ENCODE measurements at regions not wholly inside any gene's neighbourhood (a gene's known extent, or its start where the extent isn't known, plus 50 kb on each side); places are given as distances from the start of the nearest gene placed in this dataset.

DNA sequence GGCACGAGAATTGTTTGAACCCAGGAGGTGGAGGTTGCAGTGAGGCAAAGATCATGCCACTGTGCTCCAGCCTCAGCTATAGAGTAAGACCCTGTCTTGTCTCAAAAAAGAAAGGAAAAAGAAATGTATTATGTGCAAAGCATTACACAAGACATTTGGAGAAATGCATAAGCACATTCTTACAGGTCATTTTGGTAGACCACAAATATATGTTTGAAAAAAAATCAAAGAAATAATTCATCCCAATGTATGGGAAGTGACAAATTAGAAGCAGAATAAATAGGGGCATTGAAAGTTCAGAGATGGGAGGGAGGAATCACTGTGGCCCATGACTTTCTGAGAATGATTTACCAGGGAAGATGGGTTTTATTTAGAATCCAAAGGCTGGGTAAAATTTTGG, 283.5 kb upstream of the ADAMTS5 start:
- TF ChIP-seq ZFX (IDR thresholded peaks at IDR 0.05) (no peak), CTCF (conservative IDR thresholded peaks at IDR 0.05) (no peak)
- no peak overlapping the region for H3K27ac ChIP-seq

DNA sequence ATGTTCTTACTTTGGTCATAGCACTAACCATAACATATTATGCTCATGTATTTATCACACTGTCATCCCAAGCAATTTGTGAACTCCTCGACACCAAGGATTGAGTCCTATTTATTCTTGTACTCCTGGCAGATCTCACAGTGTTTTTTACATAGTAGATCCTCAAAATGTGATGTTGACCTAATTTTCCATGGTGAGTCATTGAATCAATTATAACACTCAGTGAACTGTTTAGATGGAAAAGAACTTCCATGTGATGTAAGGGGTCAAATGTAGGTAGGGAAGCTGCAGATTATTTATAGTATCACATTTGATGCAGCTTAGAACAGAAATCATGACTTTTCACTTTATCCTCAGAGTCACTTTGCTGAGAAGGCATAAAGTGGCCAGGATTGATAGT, 281.9 kb upstream of the ADAMTS5 start:
- TF ChIP-seq ZFX (IDR thresholded peaks at IDR 0.05) (no peak), CTCF (conservative IDR thresholded peaks at IDR 0.05) (no peak)
- H3K27ac ChIP-seq = no peak overlapping the region

DNA sequence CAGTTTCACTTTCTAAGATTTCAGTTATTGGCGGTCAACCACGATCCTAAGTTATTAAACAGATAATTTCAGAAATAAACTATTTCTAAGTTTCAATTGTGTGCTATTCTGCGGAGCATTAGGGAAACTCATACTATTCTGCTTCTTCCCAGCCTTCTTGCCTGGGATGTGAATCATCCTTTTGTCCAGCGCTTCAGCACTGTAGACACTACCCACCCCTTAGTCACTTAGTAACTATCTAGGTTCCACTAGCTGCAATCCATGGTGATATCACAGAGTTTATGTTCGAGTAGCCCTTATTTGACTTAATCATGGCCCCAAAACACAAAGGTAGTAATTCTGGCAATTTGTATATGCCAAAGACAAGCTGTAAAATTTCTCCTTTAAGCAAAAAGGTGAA, 279.9 kb upstream of the ADAMTS5 start:
- TF ChIP-seq CTCF (conservative IDR thresholded peaks at IDR 0.05) (no peak), ZFX (IDR thresholded peaks at IDR 0.05) (no peak)
- H3K27ac ChIP-seq = no peak overlapping the region

DNA sequence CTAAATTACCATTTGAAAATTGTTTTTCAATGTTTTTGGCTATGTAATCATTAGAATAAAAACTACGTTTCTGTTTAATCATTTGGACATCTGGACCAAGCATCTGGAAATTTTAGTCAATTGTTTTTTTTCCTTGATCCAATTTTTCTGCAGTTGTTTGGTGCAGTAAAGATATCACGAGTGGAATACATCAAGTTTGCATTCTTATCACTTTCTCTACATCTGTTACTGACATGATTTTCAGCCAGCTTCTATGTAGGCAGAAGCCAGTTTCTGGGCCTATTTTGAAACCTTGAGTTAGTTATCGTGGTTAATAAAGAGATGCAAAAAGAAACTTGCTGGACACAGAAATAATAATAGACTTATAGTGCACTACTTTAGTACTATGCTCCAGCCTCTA, 277.9 kb upstream of the ADAMTS5 start:
- no peak overlapping the region for H3K27ac ChIP-seq
- TF ChIP-seq ZFX (IDR thresholded peaks at IDR 0.05) (no peak), CTCF (conservative IDR thresholded peaks at IDR 0.05) (no peak)

- TF ChIP-seq CTCF (conservative IDR thresholded peaks at IDR 0.05) (no peak), ZFX (IDR thresholded peaks at IDR 0.05) (no peak)
- H3K27ac ChIP-seq = no peak overlapping the region
These were observed 277.5 kb upstream of the ADAMTS5 start for GRCh38 chr21:27244352-27244751.

GRCh38 chr21:27240839-27241238, 274.0 kb upstream of the ADAMTS5 start:
- no peak for TF ChIP-seq ZFX (IDR thresholded peaks at IDR 0.05)
- TF ChIP-seq CTCF (conservative IDR thresholded peaks at IDR 0.05) = no peak
- H3K27ac ChIP-seq = no peak overlapping the region

DNA sequence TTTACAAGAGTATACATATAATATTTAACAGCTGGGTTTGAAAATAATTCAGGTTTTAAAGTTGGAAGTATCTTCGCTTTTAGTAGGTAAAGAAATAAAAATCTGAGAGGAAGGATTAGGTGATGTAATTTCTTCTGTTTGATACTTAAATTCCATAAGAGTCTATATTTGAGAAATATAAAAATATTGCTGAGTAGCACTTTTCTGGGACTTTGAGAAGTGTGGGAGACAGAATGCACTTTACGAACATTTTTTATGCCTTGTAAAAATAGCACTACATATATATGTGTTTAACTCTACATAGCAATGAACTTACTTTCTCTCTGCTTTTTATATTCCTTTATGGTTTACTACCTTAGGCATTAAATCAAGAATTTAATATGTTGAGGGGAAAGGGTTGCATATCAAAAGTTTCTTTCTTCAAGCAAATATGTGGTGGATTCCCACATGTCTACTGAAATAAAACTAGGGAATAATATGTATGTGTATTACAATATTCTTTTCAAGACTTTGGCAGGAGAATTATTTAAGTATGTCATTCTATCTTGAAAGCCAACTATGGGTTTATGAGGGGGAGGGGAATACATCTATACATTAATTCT, 266.7 kb upstream of the ADAMTS5 start:
- H3K27ac ChIP-seq = no peak overlapping the region
- TF ChIP-seq CTCF (conservative IDR thresholded peaks at IDR 0.05) (no peak), ZFX (IDR thresholded peaks at IDR 0.05) (no peak)
